ENCODE measurements at regions not wholly inside any gene's neighbourhood (a gene's known extent, or its start where the extent isn't known, plus 50 kb on each side); places are given as distances from the start of the nearest gene placed in this dataset.
A peak's percentile ranks its signal among the peaks of the same experiment; 100 is the strongest.
"Not testable (repeated sequence)": the region's sequence is repeated elsewhere in the genome, so short reads cannot be mapped to it uniquely, and the experiment has no call there.

DNA sequence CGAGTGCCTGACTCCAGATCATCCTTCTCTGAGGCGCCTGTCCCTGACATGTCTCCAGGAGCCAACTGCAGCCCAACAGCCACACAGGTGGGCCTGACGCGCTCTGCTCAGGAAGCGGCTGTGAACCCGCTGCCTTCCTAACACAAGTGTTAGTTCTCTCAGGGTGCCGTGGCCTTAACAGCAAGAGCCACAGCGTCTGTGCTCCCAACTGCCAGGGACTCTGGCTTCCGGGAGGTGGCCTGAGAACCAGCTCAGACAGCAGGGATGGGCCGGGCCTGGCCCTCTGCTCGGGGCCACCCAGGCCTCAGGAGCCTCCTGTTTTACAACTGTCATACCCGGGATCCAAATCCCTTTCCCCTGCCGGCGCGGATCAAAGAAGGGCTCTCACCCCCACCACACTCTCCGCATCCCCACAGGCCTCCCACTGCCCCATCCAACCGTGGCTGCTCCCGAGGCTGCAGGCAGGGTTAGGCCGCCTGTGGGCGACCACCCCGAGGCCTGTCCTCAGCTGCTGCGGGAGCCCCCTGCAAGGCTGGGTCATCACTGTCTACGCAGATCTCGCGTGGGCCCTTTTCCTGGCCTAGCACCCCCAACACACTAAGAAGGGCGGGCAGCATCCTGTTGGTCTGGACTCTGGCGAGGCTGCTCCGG, 114.2 kb upstream of the ZNF236 start:
- Histone ChIP-seq H3K27ac (replicated peaks in 1 of 4) (no peak overlapping the region), H3K27me3 (no peaks in the 10 kb centered on the region), H3K4me1 (peaks cover 4 to 7% (median 5%) of the 10 kb centered on the region in 4 donors), H3K36me3 (no peaks in the 10 kb centered on the region), H3K4me3 (no peak overlapping the region), H3K9me3 (no peaks in the 10 kb centered on the region)
- no peak for TF ChIP-seq POLR2A (IDR thresholded peaks at IDR 0.05; ENCODE audit: low read depth)
- no peak for TF ChIP-seq POLR2AphosphoS5 (IDR thresholded peaks at IDR 0.05)
- no peak for TF ChIP-seq EP300 (IDR thresholded peaks at IDR 0.05)
- TF ChIP-seq, protein P1, sequence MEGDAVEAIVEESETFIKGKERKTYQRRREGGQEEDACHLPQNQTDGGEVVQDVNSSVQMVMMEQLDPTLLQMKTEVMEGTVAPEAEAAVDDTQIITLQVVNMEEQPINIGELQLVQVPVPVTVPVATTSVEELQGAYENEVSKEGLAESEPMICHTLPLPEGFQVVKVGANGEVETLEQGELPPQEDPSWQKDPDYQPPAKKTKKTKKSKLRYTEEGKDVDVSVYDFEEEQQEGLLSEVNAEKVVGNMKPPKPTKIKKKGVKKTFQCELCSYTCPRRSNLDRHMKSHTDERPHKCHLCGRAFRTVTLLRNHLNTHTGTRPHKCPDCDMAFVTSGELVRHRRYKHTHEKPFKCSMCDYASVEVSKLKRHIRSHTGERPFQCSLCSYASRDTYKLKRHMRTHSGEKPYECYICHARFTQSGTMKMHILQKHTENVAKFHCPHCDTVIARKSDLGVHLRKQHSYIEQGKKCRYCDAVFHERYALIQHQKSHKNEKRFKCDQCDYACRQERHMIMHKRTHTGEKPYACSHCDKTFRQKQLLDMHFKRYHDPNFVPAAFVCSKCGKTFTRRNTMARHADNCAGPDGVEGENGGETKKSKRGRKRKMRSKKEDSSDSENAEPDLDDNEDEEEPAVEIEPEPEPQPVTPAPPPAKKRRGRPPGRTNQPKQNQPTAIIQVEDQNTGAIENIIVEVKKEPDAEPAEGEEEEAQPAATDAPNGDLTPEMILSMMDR (IDR thresholded peaks at IDR 0.05), result no peak
- intact Hi-C loops (cut with DNase I), result loop anchor here (2.0 kb wide), 1 partner anchor 309 kb away; no protein-coding TSS in a partner anchor
- DNase-seq (ENCODE audit: extremely low spot score), result no peak
- 87% methylated on average over 23 of the region's 28 CpGs for WGBS

DNA sequence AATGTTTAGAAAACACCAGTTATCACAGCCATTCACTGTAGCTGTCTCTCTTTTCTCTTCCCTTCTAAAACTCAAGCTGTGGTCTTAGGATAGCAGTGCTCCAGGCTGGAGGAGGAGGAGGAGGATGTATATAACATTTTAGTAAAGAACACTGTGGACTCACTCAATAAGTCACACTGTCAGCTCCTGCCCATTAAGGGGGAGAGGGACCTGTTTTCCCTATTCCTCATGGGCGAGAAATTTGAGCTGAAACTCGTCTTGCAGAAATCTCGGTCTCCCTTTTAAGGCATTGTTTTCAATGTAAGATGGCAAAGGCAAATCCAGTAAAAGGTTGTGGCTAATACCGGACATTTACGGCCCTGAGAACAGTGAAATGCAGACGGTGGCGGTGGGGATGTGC, 114.8 kb upstream of the ZNF236 start:
- Histone ChIP-seq H3K27me3 (no peaks in the 10 kb centered on the region), H3K4me1 (peaks cover 4 to 7% (median 5%) of the 10 kb centered on the region in 4 donors), H3K9me3 (no peaks in the 10 kb centered on the region), H3K4me3 (no peak overlapping the region), H3K27ac (replicated peaks in 1 of 4) (no peak overlapping the region), H3K36me3 (no peaks in the 10 kb centered on the region)
- no peak for DNase-seq (ENCODE audit: extremely low spot score)
- 88% methylated on average over 7 of the region's 7 CpGs for WGBS
- TF ChIP-seq, protein P1 (IDR thresholded peaks at IDR 0.05), result no peak
- TF ChIP-seq POLR2A (IDR thresholded peaks at IDR 0.05; ENCODE audit: low read depth), result no peak
- no peak for TF ChIP-seq EP300 (IDR thresholded peaks at IDR 0.05)
- no peak for TF ChIP-seq POLR2AphosphoS5 (IDR thresholded peaks at IDR 0.05)
- intact Hi-C loops (cut with DNase I), result no loop called here

DNA sequence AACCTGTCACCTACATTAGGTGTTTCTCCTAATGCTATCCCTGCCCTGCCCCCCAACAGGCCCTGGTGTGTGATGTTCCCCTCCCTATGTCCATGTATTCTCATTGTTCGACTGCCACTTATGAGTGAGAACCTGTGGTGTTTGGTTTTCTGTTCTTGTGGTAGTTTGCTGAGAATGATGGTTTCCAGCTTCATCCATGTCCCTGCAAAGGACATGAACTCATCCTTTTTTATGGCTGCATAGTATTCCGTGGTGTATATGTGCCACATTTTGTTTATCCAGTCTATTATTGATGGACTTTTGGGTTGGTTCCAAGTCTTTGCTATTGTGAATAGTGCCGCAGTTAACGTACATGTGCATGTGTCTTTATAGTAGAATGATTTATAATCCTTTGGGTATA, 117.8 kb upstream of the ZNF236 start:
- H3K9me3 ChIP-seq; intact Hi-C loops (cut with DNase I); DNase-seq (ENCODE audit: extremely low spot score); H3K4me3 ChIP-seq; H3K4me1 ChIP-seq; H3K27ac ChIP-seq (replicated peaks in 1 of 4); H3K36me3 ChIP-seq: not testable (repeated sequence)
- 96% methylated on average over 4 of the region's 4 CpGs for WGBS
- H3K27me3 ChIP-seq, result peaks cover 0 to 10% (median 4%) of the 10 kb centered on the region in 4 donors

DNA sequence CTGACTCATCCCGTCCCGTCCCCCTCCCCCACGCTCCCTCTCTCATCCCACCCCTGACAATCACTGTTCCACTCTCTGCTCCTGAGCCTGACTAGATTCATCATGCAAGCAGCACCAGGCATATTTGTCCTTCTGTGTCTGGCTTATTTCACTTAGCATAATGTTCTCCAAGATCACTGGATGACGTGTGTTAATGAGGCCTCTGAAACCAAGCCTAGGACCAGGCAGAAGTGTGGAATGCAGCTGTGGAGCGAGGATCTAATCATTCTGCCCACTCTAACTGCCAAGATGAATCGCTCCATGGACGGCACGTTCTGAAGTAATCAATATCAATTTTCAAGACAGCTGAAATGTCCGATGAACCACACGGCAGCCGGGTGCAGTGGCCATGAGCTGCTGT, 122.4 kb upstream of the ZNF236 start:
- WGBS, result 47% methylated on average over 11 of the region's 11 CpGs
- Histone ChIP-seq H3K4me3 (no peak overlapping the region), H3K4me1 (peaks cover 0 to 7% (median 4%) of the 10 kb centered on the region in 4 donors), H3K9me3 (no peaks in the 10 kb centered on the region), H3K27ac (replicated peaks in 1 of 4) (no peak overlapping the region), H3K36me3 (no peaks in the 10 kb centered on the region), H3K27me3 (peaks cover 0 to 23% (median 4%) of the 10 kb centered on the region in 4 donors)
- no peak for DNase-seq (ENCODE audit: extremely low spot score)
- intact Hi-C loops (cut with DNase I), result loop anchor here (10.0 kb wide), 1 partner anchor 195 kb away; no protein-coding TSS in a partner anchor
- TF ChIP-seq, protein P1 (IDR thresholded peaks at IDR 0.05), result no peak
- no peak for TF ChIP-seq EP300 (IDR thresholded peaks at IDR 0.05)
- no peak for TF ChIP-seq POLR2A (IDR thresholded peaks at IDR 0.05; ENCODE audit: low read depth)
- TF ChIP-seq POLR2AphosphoS5 (IDR thresholded peaks at IDR 0.05), result no peak

DNA sequence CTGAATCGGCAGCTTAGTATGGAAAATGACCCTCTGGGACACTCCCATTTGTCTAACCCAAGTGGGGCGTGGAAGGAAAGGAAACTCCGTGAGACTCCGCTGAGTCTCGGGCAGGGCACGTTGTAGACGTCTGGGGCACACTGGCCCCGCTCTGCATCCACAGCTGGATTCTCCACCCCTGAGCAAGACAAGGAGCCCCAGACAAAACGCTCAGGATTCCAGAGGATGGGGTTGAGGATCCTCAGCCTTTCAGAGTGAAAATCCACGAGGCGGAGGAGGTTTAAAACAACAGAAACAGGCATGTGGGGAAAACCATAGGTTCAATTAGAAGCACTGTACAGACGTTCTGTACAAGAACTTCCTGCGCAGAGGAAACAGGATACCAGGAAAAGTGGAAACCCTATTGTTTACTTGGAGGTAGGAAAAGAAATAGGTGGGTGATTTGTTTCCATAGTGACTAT, 124.9 kb upstream of the ZNF236 start:
- H3K4me3 ChIP-seq, result peak overlapping the region in 3 of 4 donors; percentile 11 to 23 (median 12)
- no peak for DNase-seq (ENCODE audit: extremely low spot score)
- TF ChIP-seq POLR2A (IDR thresholded peaks at IDR 0.05; ENCODE audit: low read depth), result no peak
- TF ChIP-seq, protein P1 (IDR thresholded peaks at IDR 0.05), result no peak
- TF ChIP-seq POLR2AphosphoS5 (IDR thresholded peaks at IDR 0.05), result no peak
- no peak for TF ChIP-seq EP300 (IDR thresholded peaks at IDR 0.05)
- intact Hi-C loops (cut with DNase I), result loop anchor here (10.0 kb wide), 1 partner anchor 193 kb away; no protein-coding TSS in a partner anchor
- H3K27me3 ChIP-seq, result peaks cover 0 to 23% (median 4%) of the 10 kb centered on the region in 4 donors
- H3K4me1 ChIP-seq, result peaks cover 0 to 7% (median 4%) of the 10 kb centered on the region in 4 donors
- WGBS, result 24% methylated on average over 13 of the region's 13 CpGs
- no peaks in the 10 kb centered on the region for H3K9me3 ChIP-seq
- H3K27ac ChIP-seq (replicated peaks in 1 of 4), result peak overlapping the region in 1 of 4 donors; percentile 29
- H3K36me3 ChIP-seq, result no peaks in the 10 kb centered on the region
